ENCODE measurements at regions not wholly inside any gene's neighbourhood (a gene's known extent, or its start where the extent isn't known, plus 50 kb on each side); places are given as distances from the start of the nearest gene placed in this dataset.
"Not testable (repeated sequence)": the region's sequence is repeated elsewhere in the genome, so short reads cannot be mapped to it uniquely, and the experiment has no call there.

DNA sequence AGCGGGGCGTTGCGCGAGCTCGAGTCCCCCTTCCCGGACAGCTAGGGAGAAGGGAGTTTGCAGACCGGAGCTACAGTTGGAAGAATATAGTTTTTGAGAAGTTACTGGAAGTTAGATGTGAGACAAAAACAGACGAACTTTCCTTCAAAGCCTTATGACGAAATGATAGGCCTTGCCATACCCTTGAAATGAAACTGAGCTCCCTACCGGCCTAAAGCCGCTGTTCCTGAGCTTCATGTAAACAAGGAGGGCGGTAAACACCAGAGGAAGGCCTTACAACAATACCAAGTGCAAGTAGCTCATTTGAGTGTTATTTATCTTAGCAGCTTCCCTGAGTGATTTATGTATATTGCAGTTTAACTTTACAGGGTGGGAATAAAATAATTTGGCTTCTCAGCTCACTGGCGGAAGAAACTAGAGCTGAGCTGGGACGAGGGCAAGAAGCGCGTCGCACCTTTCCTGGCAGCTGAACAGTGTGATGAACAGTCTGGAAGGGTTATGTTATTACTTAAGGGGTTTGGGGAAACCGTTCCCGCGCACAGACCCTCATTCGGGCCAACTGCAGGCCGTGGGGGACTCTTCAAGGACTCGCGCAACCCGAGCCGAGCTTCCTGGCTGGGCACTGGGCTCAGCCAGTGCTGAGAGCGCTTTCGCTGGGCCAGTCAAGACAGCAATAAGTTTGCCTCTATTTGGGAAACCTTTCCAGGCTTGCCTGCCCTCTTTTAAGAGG is 111.2 kb downstream of the KCNRG start:
- ATAC-seq (peak; percentile 19), DNase-seq (peak in 1 of 2 donors; percentile 31)
- intact Hi-C loops (cut with DNase I, micrococcal nuclease), result loop anchor here (5.0 to 10.0 kb wide), 2 partner anchors 44 to 132 kb away; partner anchors contain the start of gene TRIM13 (in 1 of the 2)

DNA sequence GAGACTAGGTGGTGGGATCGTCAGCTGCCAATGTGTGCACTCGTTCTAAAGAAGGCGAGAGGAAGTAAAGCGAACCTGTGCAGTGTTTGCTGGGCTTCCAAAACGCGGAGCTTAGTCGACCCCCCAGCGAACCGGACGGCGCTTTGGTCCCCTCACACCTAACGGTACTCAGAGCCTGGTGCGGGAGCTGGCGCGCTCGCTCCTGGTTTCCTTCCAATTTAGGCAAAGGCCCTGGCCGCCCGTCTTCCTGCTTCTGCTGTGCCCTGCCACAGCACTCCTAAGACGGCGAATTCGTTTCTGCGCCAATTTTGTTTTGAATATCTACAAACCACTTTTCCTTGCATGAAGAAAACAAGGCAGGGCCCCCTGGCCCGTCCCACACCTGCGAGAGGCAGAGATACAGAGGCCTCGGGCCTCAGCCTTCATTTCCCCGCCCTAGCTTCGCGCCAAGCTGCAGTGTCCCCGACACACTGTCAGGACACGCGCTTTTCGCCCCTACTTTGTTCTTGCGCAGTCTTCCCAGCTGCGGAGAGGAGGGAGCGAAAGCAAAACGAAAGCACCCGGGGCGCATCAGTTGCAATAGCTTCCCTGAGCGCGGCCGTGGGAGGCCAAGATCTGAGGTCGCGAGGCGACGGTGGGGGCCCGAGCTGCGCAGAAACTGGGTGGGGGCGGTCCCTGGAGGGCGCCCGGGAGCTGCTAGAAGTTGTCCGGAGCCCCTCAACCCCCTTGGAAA is 111.9 kb downstream of the KCNRG start:
- DNase-seq (peak; percentile 69 to 70), ATAC-seq (no peak)
- intact Hi-C loops (cut with DNase I, micrococcal nuclease), result loop anchor here (5.0 to 10.0 kb wide), 2 partner anchors 45 to 132 kb away; partner anchors contain the start of gene TRIM13 (in 1 of the 2)

DNA sequence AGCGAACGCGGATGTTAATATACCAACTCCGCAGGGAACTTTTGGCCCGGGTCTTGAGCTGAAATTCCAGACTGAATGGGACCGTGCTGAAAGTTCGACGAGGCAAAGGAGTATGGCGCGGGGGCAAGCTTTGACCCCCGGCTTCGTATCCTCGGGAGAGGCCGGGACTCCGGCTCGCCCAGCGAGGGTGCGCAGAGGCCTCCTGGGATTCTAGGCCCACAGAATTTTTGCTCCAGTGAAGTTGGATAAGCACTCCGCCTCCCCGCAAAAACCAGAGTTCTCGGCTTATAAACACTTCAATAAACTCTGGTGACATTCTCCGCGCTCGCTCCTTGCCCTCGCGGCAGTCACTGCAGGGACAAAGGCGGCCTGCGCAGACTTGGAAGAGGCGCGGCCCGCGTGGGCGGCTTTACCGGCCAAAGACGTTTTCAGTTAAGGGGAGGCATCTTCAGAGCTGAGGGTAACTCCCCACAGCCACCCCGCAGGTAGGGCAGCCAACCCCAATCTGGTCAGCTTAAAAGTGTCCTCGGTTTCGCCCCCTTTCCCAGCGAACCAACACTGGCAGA is 112.6 kb downstream of the KCNRG start:
- no peak for ATAC-seq
- intact Hi-C loops (cut with DNase I, micrococcal nuclease), result loop anchor here (5.0 to 10.0 kb wide), 2 partner anchors 46 to 133 kb away; partner anchors contain the start of gene TRIM13 (in 1 of the 2)
- peak in 1 of 2 donors; percentile 15 for DNase-seq

DNA sequence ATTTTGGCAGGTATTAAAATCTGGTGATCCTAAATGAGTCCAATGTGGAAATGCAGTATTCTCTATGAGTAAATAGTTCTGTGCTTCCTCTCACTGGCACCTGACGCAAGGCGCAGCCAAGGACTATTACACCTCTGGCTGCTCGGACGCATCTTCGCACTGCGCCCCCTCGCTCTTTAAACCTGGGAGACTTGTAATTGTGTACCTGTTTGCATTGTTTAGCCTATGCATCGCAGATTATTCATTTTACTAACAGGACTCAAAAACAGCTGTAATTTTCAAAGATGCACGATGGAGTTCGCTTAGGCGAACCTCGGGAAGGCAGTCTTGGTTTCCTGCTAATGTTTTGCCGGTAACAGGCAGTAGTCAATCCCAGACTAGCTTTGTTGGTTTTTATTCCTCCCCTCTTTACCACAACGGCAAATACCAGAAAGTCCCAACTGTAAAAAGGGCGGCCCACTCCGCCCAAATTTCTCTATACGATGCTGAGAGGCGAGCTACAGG is 113.2 kb downstream of the KCNRG start:
- intact Hi-C loops (cut with DNase I, micrococcal nuclease), result loop anchor here (5.0 to 10.0 kb wide), 2 partner anchors 46 to 134 kb away; partner anchors contain the start of gene TRIM13 (in 1 of the 2)
- no peak for DNase-seq
- ATAC-seq, result no peak

DNA sequence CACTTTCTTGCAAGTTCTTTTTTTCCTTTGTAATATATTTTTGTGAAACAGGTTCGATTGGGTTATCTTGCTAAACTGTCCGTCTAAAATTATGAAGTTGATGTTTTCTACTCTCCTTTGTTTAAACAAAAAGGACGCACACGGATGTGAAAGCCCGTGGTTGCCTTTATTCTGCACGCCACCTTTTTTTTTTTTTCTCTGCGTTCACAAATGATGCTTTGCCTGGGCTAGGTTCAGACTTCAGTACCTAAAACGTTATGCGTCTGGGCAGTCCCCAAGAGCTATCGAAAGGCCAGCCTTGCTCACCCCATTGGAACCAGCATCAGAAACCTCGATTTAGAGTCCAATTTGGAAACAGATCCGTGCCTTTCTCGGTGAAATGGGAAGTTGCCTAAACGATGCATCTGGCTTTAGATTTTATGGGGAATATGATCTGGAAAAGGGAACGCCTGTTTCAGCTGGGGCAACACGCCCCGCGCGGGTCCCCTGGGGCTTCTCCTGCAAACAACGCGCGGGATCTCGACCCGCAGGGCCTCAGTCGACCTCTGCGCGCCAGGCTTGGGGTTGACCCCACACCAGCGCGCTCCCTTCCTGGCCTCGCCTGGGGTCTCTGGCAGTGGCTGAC is 113.9 kb downstream of the KCNRG start:
- intact Hi-C loops (cut with DNase I, micrococcal nuclease), result loop anchor here (5.0 to 10.0 kb wide), 2 partner anchors 47 to 134 kb away; partner anchors contain the start of gene TRIM13 (in 1 of the 2)
- ATAC-seq, result no peak
- DNase-seq, result no peak

DNA sequence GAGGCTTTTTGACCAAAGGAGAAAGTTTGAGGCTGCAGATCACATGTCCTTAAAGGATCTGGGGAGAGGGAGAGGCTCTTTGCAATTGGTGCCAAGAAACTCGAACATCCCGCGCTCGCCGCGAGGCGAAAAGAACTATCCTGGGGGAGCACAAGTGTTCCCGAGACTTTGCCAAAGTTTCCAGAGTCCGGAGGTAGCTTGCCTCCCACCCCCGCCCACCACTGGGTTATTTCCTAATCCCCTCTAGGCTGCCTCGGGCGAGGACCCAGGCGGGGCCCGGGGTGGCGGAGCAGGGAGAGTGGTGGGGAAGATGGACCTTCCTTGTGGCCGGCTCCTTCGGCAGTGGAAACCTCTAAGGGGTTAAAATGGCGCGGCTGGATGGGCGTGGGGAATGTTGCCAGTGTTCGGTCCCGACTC is 114.5 kb downstream of the KCNRG start:
- intact Hi-C loops (cut with DNase I, micrococcal nuclease), result loop anchor here (5.0 to 10.0 kb wide), 2 partner anchors 47 to 135 kb away; partner anchors contain the start of gene TRIM13 (in 1 of the 2)
- no peak for DNase-seq
- no peak for ATAC-seq

DNA sequence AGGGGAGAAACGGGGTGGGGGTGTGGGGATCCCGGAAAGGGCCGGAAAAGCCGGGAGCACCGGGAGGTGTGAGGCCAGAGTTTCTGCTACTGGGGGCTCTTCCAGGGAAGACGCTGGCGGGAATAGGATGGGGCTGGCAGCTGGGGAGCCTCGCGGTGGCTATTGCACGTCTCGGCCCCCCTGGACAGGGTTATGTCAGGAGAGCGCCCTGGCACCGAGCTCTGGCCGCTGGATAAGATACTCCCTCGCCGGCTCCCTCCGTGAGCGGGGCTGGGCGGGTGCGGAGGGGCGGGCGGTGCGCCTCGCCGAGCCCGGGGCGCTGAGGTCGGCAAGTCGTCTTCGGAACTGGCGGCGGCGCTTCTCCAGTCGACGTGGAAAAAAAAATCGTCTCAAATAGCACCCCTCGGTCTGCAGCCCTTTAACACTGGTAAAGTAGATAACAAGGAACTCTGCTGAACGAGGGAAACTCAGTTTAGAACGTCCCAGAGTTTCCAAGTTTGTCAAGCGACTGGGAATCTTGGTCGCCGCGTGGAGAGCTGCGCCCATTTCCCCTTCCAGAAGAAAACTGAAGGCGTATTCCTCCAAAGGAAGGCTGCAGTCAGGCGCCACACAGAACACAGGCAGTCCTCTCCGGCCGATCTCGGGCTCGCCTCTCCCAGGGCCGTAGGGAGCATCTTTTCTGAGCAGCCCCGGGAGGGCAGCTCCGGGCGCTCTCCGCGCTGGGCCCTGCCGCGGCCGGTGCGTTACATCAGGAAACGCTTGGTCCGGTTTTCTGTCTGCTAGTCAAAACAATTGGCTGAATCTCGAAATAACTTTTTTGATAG is 115.1 kb downstream of the KCNRG start:
- ATAC-seq, result no peak
- intact Hi-C loops (cut with DNase I, micrococcal nuclease), result no loop called here
- peak in 1 of 2 donors; percentile 52 for DNase-seq

DNA sequence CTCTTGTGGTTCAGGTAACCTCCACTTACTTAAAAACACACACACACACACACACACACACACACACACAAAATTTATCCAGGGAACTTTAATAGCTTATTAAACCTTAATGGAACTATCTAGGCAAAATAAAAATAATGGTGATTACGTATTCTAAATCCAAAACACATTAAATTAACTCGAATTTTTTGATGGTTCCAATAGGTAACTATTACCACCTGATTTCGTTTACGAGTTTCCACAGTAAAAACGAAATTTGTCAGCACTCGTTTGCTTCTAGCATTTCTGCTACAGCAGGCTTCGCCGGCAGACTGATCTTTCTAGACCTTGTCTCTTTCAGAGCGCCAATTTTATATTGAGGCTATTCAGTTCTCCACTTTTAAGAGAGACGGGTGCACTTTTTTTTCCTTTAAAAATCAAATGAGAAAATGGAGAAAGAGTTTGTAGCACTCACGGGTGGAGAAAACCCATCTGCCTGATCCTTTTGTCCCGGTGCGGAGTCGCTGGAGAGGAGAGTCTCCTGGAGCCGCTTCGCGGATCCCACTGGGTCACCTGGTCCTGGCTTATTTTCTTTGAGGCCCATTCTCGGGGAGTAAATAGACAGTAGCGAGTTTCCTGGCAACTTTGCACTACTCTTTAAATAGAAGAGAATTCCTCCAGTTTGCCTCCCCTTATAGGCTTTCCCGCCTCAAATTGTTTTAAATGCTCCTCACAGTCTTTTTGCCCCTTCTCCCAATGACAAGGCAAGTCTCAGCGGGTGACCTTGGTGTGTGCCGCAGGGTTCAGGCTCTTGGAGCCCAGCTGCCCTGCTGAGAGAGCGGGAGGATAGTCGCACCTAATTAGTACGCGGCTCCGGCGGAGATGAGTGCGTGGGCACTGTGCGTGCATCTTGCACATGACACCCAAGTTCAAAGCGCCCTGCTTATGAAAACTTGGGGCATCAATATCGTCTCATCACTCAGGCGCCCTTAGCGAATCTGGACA is 117.0 kb downstream of the KCNRG start:
- DNase-seq (no peak), ATAC-seq (no peak)
- intact Hi-C loops (cut with DNase I, micrococcal nuclease), result no loop called here

DNA sequence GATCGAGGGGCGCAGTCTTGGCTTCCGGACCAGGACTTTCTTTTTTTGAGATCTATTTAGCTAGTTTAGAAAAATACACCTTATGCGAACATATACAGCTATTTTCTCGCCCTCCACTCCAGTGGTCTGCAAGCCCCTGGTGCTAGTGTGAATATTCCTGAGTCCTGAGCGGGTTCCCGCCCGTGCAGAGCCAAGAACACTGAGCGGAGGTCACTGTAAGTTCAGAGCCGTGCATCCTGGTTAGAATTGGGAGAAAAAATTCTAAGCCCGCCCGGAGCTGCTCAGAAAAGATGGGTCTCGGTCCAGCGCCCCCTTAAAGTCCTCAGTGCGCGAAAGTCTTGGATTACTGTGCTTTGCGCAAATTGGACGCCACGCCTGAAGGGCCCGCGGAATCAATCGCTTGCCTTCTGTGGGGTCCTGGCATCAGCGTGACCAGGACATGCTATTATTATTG is 117.7 kb downstream of the KCNRG start:
- DNase-seq, result no peak
- no peak for ATAC-seq
- intact Hi-C loops (cut with DNase I, micrococcal nuclease), result no loop called here

DNA sequence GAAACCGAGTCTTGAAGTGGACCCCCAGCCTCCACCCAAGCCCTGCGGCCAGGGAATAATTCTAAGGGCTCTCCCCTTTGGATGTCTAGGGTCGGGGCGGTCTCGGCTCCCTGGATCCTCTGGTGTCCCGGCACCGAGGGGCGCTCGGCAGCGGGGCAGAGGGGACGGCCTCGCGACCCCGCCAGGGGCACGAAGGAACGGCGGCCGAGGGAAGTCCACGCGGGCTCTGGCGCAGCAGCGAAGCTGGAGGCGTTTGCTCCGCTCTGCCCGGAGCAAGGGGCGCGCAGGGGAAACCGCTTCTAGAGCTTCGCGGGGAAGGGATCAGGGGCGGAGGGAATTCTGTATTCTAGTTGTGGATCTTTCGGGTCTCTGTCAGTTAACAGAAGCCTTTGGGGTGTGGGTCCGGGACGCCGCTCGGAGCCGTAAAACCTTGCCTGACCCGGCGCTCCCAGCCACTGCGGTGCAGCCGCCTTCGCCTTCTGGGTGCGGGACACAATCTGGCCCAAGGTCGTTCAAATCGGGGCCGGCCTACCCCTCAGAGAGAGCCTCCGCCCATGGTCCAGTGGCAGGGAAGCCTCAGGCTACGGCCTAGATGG is 118.2 kb downstream of the KCNRG start:
- ATAC-seq (no peak), DNase-seq (no peak)
- intact Hi-C loops (cut with DNase I, micrococcal nuclease), result no loop called here

DNA sequence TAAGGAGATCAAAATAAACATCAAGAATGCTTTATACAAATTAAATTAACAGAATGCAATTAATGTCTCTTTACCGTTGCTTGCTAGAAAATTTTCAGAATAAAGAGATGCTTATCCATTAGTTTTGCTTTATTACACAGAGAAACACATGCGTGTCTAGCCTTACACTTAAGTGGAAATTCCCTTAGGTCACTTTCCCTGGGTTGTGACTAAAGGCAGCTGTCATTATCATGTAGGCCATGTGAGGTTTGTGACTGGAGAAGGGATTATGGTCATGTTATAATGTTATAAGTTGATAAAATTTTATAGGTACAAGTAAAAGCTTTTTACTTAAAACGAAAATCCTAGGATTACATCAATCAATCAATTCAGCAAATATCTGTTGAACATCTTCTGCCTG is 121.0 kb downstream of the KCNRG start:
- intact Hi-C loops (cut with DNase I, micrococcal nuclease), result no loop called here
- DNase-seq (no peak), ATAC-seq (no peak)

DNA sequence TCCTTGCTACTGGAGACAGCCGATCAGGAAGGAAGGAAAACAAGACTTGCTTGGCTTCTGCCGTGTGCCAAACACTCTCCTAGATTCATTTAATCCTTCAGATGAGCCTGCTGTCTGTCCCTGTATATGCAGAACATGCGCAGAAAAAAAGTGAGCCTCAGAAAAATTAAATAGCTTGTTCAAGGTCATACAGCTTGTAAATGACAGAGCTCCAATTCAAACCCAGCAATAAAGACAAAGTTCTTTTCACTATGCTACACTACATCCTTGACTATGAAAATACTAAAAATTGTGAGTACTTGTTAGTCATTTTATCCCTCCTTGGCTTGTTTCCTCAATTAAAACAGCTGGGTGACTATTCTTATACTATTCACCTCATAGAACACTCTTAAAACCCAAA is 121.4 kb downstream of the KCNRG start:
- DNase-seq (no peak), ATAC-seq (peak; percentile 59)
- intact Hi-C loops (cut with DNase I, micrococcal nuclease), result no loop called here

DNA sequence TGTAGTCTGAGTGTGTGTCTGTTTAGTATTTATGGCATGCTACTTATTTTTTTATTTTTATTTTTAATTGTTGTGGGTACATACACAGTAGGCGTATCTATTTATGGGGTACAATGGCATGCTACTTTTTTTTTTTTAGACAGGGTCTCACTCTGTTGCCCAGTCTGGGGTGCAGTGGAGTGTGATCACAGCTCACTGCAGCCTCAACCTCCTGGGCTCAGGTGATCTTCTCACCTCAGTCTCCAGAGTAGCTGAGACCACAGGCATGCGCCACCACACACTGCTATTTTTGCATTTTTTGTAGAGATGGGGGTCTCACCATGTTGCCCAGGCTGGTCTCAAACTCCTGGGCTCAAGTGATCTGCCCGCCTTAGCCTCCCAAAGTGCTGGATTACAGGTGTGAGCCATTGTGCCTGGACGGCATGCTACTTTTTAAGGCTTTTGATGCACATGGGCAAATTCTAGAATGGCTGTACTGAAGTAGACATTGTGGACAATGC is 124.2 kb downstream of the KCNRG start:
- DNase-seq; intact Hi-C loops (cut with DNase I, micrococcal nuclease); ATAC-seq: not testable (repeated sequence)

DNA sequence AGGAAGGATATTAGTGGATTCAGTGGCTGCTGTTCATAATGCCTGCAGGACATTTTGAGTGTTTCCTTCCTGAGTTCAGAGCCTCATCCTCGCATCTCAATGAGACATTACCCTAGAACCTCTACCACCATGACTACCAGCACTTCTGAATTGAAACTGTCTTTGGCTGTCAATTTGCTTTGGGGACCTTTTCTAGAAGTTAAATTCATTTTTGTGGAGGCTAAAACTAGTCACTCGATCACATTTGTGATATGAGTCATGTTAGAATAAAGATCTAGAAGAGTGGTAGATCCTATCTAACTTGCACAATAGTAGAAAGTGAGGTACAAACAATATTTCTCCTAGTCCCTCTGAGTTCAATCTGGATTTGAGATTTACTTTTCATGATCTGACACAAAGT is 124.9 kb downstream of the KCNRG start:
- ATAC-seq (no peak), DNase-seq (no peak)
- intact Hi-C loops (cut with DNase I, micrococcal nuclease), result no loop called here

DNA sequence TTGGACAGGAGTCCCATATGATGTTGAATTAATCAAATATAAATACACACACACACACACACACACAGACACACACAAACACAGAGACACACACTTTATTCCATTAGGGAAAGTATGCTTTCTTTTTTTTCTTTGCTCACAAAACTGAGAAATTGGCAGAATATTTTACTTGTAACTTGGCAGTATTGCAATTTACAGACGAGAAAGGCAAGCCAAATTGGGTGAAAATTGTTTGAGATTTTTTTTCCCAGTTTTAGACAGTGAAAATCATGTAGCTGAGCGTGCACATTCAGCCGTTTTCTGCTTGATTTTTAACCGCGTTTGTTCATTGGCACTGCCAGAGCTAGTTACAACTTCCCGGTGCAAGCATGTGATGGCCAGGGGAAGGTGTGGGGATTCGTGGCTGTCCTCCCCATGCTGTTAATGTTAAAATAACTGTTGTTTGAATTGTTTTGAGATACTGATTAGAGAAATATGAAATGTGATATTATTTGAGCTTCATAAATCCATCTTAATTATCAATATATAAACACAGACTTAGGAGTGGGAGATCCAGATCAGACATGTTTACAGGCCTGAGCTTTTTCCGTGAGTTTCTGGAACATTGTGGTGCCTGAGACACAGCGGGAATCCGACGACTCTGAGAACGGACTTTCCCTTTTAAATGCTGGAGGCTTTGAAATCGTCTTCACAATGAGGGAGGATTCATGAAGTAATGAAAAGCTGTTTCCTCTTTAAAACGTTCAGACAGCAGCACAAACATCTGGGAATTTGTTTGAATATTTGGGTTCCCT is 125.5 kb downstream of the KCNRG start:
- DNase-seq (no peak), ATAC-seq (no peak)
- intact Hi-C loops (cut with DNase I, micrococcal nuclease), result no loop called here

Data from left colon (tissue), 2 donors.